ENCODE measurements at regions not wholly inside any gene's neighbourhood (a gene's known extent, or its start where the extent isn't known, plus 50 kb on each side); places are given as distances from the start of the nearest gene placed in this dataset.

DNA sequence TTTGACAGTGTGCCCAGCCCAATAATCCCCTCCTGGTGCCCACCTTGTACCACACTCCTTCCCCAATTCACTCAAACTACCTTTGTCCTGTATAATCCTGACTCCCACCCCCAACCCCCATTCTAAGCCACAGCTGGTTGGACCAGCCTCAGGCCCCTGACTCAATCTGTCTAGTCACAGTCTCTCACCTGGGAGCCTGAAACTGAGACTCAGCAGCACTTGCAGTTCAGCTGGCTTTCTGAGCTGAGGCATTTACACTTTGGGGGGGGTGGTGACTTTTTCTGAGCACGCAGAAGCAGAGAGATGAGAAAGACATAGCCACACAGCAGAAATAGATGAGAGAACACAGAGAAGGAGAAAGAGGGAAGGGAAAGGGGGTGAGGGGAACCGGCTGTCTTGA is 247.3 kb downstream of the MAN2A1 start:
- peaks cover 15% of the 10 kb centered on the region for H3K9me3 Mint-ChIP-seq
- H3K36me3 Mint-ChIP-seq (ENCODE audit: low read depth), result peaks cover 2% of the 10 kb centered on the region
- peak overlapping the region; percentile 62 for H3K4me3 Mint-ChIP-seq
- no peaks in the 10 kb centered on the region for H3K27me3 Mint-ChIP-seq (ENCODE audit: low read depth)
- peaks cover 21% of the 10 kb centered on the region for H3K4me1 Mint-ChIP-seq (ENCODE audit: low read depth)
- peak overlapping the region; percentile 91 for H3K27ac Mint-ChIP-seq

DNA sequence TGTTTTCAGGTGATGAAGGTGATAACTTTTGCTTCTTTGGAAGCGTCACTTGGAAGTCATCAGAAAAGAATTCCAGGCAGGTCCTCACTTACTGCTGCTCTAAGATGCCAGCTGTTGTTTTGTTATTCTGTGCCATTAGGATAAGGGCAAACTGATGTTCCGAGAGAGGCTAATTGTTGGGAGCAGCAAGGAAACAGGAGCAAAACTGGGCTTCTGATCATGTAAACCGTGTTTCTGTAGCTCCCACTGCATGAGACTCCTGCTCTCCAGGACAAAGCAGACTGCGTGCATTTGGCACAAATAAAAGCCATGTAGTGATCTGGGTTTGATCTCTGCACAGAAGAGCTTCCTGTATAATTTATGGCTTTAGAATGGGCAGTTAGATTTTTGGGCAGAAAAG is 248.2 kb downstream of the MAN2A1 start:
- H3K27ac Mint-ChIP-seq, result peak overlapping the region; percentile 33
- H3K36me3 Mint-ChIP-seq (ENCODE audit: low read depth), result peaks cover 2% of the 10 kb centered on the region
- peaks cover 22% of the 10 kb centered on the region for H3K4me1 Mint-ChIP-seq (ENCODE audit: low read depth)
- peaks cover 15% of the 10 kb centered on the region for H3K9me3 Mint-ChIP-seq
- no peaks in the 10 kb centered on the region for H3K27me3 Mint-ChIP-seq (ENCODE audit: low read depth)
- no peak overlapping the region for H3K4me3 Mint-ChIP-seq

- no peaks in the 10 kb centered on the region for H3K27me3 Mint-ChIP-seq (ENCODE audit: low read depth)
- H3K36me3 Mint-ChIP-seq (ENCODE audit: low read depth), result peaks cover under 1% of the 10 kb centered on the region
- H3K4me3 Mint-ChIP-seq, result no peak overlapping the region
- H3K27ac Mint-ChIP-seq, result no peak overlapping the region
- peaks cover 15% of the 10 kb centered on the region for H3K9me3 Mint-ChIP-seq
- H3K4me1 Mint-ChIP-seq (ENCODE audit: low read depth), result peaks cover 22% of the 10 kb centered on the region
Measured at GRCh38 chr5:109938453-109938852, 248.7 kb downstream of the MAN2A1 start.

GRCh38 chr5:109939116-109939682 is 249.5 kb downstream of the MAN2A1 start:
- peaks cover 22% of the 10 kb centered on the region for H3K4me1 Mint-ChIP-seq (ENCODE audit: low read depth)

GRCh38 chr5:109942646-109943045 is 252.9 kb downstream of the MAN2A1 start:
- Mint-ChIP-seq H3K4me3 (no peak overlapping the region), H3K27ac (no peak overlapping the region), H3K36me3 (ENCODE audit: low read depth) (no peaks in the 10 kb centered on the region), H3K4me1 (ENCODE audit: low read depth) (peaks cover 29% of the 10 kb centered on the region), H3K27me3 (ENCODE audit: low read depth) (no peaks in the 10 kb centered on the region), H3K9me3 (peaks cover 15% of the 10 kb centered on the region)

More at GRCh38 chr5:109939116-109939682, 249.5 kb downstream of the MAN2A1 start:
- H3K9me3 Mint-ChIP-seq, result peaks cover 15% of the 10 kb centered on the region
- H3K27ac Mint-ChIP-seq, result no peak overlapping the region
- H3K36me3 Mint-ChIP-seq (ENCODE audit: low read depth), result no peaks in the 10 kb centered on the region
- no peaks in the 10 kb centered on the region for H3K27me3 Mint-ChIP-seq (ENCODE audit: low read depth)
- no peak overlapping the region for H3K4me3 Mint-ChIP-seq

DNA sequence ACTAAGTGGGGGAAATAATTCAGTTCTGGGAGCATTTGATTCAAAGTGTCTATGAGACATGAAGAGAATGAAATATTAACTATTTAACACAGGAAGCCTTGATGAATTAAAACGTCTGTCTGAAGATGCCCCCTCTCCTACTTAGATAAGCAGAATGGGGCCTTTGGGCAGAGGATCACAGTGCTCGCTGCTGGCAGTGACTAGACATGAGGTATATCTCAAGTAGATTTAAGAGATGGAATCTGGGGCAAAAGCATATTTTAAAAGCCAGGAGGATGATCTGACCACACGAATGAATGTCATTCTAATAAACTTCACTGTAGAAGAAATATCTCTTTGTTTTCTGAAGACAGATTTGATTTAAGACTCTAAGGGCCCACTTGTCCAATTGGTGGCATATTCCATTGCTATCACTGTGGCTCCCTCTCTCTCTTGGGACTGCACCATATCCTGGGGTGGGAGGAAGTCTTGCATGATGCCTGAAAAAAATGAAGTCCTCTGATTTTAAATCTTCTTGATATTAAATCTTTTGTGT is 254.0 kb downstream of the MAN2A1 start:
- Mint-ChIP-seq H3K36me3 (ENCODE audit: low read depth) (no peaks in the 10 kb centered on the region), H3K27me3 (ENCODE audit: low read depth) (no peaks in the 10 kb centered on the region), H3K9me3 (peaks cover 15% of the 10 kb centered on the region), H3K27ac (no peak overlapping the region), H3K4me1 (ENCODE audit: low read depth) (peaks cover 27% of the 10 kb centered on the region), H3K4me3 (no peak overlapping the region)

DNA sequence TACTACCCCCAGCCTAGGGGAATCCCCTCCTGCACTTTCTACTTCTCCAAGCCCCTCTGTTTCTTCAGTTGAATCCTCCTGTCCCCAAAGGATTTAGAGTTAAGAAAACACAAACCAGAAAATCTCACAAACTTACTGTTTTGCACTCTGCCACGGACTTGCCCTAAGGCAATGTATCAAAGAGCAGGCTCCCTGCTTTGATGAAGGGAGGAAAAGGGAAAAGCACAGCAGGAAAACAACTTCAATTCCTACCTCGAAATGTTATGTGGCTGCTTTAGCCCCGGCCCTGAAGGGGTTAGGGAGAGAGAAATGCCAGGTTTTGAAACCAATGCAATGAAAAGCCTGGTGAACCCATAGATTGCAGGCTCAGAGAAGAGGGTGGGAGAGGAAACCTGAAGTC is 254.7 kb downstream of the MAN2A1 start:
- Mint-ChIP-seq H3K4me1 (ENCODE audit: low read depth) (peaks cover 25% of the 10 kb centered on the region), H3K4me3 (peak overlapping the region; percentile 47), H3K27me3 (ENCODE audit: low read depth) (no peaks in the 10 kb centered on the region), H3K36me3 (ENCODE audit: low read depth) (no peaks in the 10 kb centered on the region), H3K9me3 (peaks cover 15% of the 10 kb centered on the region), H3K27ac (no peak overlapping the region)

DNA sequence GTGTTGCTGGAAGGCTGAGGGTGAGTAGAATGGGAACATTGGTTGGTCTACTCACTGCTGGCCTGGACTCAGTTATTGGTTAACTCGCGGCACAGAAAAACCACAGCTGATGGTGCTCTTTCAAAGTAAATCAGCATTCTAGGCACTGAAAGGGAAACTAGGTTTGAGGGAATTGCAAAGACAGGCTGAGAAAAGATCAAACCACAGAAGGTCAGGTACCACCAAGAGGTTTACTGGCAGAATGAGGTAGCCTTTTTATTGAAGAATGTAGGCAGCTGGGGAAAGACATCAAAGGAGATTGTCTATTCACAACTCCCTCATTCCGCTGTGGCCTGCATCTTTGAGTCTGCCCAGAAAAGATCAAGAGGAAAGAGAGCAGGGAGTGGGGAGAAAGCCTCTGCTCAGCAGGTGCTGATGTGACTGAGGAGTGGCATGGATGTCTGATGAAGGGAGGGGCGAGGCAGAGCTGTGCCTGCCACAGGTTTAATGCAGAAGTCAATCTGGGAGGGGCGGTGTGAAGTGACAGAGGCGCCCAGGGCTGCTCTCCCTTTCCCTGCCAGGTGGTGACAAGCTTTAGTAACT is 255.5 kb downstream of the MAN2A1 start:
- peaks cover 8% of the 10 kb centered on the region for H3K9me3 Mint-ChIP-seq
- H3K27ac Mint-ChIP-seq, result peak overlapping the region; percentile 37
- no peaks in the 10 kb centered on the region for H3K36me3 Mint-ChIP-seq (ENCODE audit: low read depth)
- no peaks in the 10 kb centered on the region for H3K27me3 Mint-ChIP-seq (ENCODE audit: low read depth)
- peaks cover 26% of the 10 kb centered on the region for H3K4me1 Mint-ChIP-seq (ENCODE audit: low read depth)
- peak overlapping the region; percentile 37 for H3K4me3 Mint-ChIP-seq

- Mint-ChIP-seq H3K36me3 (ENCODE audit: low read depth) (no peaks in the 10 kb centered on the region), H3K4me1 (ENCODE audit: low read depth) (peaks cover 29% of the 10 kb centered on the region), H3K4me3 (no peak overlapping the region), H3K9me3 (peaks cover 3% of the 10 kb centered on the region), H3K27me3 (ENCODE audit: low read depth) (no peaks in the 10 kb centered on the region), H3K27ac (peak overlapping the region; percentile 47)
Measured at GRCh38 chr5:109945723-109946480, 256.2 kb downstream of the MAN2A1 start.

GRCh38 chr5:109946610-109947009 is 256.9 kb downstream of the MAN2A1 start:
- H3K9me3 Mint-ChIP-seq, result no peaks in the 10 kb centered on the region
- peak overlapping the region; percentile 2 for H3K27ac Mint-ChIP-seq
- peaks cover 29% of the 10 kb centered on the region for H3K4me1 Mint-ChIP-seq (ENCODE audit: low read depth)
- H3K4me3 Mint-ChIP-seq, result no peak overlapping the region
- no peaks in the 10 kb centered on the region for H3K27me3 Mint-ChIP-seq (ENCODE audit: low read depth)
- no peaks in the 10 kb centered on the region for H3K36me3 Mint-ChIP-seq (ENCODE audit: low read depth)

GRCh38 chr5:109947667-109948066 is 257.9 kb downstream of the MAN2A1 start:
- H3K27ac Mint-ChIP-seq, result no peak overlapping the region
- H3K9me3 Mint-ChIP-seq, result no peaks in the 10 kb centered on the region
- no peak overlapping the region for H3K4me3 Mint-ChIP-seq
- H3K4me1 Mint-ChIP-seq (ENCODE audit: low read depth), result peaks cover 27% of the 10 kb centered on the region
- H3K27me3 Mint-ChIP-seq (ENCODE audit: low read depth), result no peaks in the 10 kb centered on the region
- no peaks in the 10 kb centered on the region for H3K36me3 Mint-ChIP-seq (ENCODE audit: low read depth)

DNA sequence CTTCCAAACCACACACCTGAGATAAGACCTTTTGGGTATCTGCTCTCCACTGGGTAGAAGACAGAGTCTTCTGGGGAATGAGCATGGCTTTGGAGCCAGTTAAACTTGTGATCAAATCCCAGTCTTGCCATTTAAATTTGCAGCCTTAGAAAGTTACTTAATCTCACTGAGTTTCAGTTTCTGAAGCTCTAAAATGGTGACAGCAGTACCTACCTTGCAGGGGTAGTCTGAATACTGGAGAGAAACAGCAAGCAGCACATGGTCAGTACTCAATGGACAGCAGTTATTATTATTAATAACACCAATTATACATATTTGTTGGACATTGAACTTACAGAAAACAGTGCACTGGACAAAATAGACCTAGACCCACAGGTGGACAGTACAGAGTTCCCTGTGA is 260.9 kb downstream of the MAN2A1 start:
- no peak overlapping the region for H3K4me3 Mint-ChIP-seq
- H3K27ac Mint-ChIP-seq, result no peak overlapping the region
- H3K27me3 Mint-ChIP-seq (ENCODE audit: low read depth), result no peaks in the 10 kb centered on the region
- no peaks in the 10 kb centered on the region for H3K36me3 Mint-ChIP-seq (ENCODE audit: low read depth)
- no peaks in the 10 kb centered on the region for H3K9me3 Mint-ChIP-seq
- H3K4me1 Mint-ChIP-seq (ENCODE audit: low read depth), result peaks cover 15% of the 10 kb centered on the region

DNA sequence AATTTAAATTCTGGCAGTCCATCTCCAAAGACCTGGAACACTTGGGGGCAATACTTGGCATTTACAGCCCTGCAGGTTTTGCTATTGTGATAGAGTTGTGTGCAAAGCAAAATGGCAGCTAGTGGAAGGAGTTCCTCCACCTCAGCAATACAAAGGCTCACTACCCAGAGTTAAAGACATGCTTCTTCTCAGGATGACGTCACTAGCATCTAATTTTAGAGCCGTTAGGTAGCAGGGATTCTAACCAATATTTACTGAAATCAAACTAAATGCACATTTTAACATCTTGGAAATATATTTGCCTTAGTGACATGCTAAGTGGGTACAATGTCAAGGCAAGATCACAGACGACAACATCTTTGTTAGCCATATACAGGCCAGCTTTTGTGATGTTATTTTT is 261.6 kb downstream of the MAN2A1 start:
- Mint-ChIP-seq H3K4me1 (ENCODE audit: low read depth) (peaks cover 11% of the 10 kb centered on the region), H3K36me3 (ENCODE audit: low read depth) (no peaks in the 10 kb centered on the region), H3K27me3 (ENCODE audit: low read depth) (no peaks in the 10 kb centered on the region), H3K27ac (no peak overlapping the region), H3K4me3 (no peak overlapping the region), H3K9me3 (no peaks in the 10 kb centered on the region)

GRCh38 chr5:109951758-109952157 is 262.0 kb downstream of the MAN2A1 start:
- Mint-ChIP-seq H3K9me3 (no peaks in the 10 kb centered on the region), H3K27me3 (ENCODE audit: low read depth) (no peaks in the 10 kb centered on the region), H3K27ac (no peak overlapping the region), H3K4me3 (no peak overlapping the region), H3K4me1 (ENCODE audit: low read depth) (peaks cover 7% of the 10 kb centered on the region), H3K36me3 (ENCODE audit: low read depth) (no peaks in the 10 kb centered on the region)

DNA sequence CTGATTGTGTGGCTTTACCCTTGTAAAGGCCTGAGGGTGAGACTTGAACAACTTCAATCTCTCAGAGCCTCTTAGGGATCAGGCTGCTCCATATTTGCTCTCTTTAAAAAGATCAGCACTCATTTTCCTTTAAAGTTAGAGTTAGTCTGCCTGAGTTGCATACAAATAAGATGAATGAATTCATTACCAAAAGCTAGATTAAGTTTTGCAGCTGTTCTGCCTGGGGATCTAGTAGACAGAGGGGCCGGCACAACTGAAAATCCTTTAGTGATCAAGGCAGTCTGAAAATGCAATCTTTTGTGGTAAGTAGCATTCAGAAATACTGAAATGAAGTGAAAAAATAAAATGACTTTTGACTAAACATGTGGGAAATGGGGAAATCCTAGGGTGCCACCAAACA is 264.0 kb downstream of the MAN2A1 start:
- H3K27ac Mint-ChIP-seq, result no peak overlapping the region
- H3K4me3 Mint-ChIP-seq, result no peak overlapping the region
- no peaks in the 10 kb centered on the region for H3K9me3 Mint-ChIP-seq
- H3K36me3 Mint-ChIP-seq (ENCODE audit: low read depth), result no peaks in the 10 kb centered on the region
- no peaks in the 10 kb centered on the region for H3K27me3 Mint-ChIP-seq (ENCODE audit: low read depth)
- peaks cover 8% of the 10 kb centered on the region for H3K4me1 Mint-ChIP-seq (ENCODE audit: low read depth)

Measured in T-helper 1 cell treated with Interleukin-12 subunit alpha and Interleukin-12 subunit beta and Interleukin-4 antibody, amounts not matched to agents 30 μg/mL and 1 μg/mL, for 36 hours (primary cell).